ENCODE measurements at regions not wholly inside any gene's neighbourhood (a gene's known extent, or its start where the extent isn't known, plus 50 kb on each side); places are given as distances from the start of the nearest gene placed in this dataset.

DNA sequence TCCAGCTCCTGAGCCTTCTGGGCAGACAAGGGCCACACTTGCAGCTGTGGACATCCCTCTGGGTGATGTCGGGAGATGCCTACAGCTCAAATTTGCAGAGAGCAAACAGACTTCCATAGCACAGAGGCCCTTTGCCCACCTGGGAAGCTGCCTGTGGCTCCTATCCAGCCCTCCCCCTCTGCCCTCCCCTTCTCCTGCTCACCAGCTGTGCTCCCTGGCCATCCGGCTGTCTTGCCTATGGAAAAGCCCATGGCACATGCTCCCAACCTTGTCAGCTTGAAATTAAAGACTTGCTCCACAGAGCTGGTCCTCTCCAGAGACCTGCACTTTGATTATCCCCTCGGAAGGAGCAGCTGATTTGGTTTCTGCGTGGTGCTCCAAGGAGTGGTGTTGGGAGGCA, 118.9 kb upstream of the NECTIN1 start:
- TF ChIP-seq, protein P1, sequence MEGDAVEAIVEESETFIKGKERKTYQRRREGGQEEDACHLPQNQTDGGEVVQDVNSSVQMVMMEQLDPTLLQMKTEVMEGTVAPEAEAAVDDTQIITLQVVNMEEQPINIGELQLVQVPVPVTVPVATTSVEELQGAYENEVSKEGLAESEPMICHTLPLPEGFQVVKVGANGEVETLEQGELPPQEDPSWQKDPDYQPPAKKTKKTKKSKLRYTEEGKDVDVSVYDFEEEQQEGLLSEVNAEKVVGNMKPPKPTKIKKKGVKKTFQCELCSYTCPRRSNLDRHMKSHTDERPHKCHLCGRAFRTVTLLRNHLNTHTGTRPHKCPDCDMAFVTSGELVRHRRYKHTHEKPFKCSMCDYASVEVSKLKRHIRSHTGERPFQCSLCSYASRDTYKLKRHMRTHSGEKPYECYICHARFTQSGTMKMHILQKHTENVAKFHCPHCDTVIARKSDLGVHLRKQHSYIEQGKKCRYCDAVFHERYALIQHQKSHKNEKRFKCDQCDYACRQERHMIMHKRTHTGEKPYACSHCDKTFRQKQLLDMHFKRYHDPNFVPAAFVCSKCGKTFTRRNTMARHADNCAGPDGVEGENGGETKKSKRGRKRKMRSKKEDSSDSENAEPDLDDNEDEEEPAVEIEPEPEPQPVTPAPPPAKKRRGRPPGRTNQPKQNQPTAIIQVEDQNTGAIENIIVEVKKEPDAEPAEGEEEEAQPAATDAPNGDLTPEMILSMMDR (conservative IDR thresholded peaks at IDR 0.05): no peak
- TF ChIP-seq EZH2 (IDR thresholded peaks at IDR 0.05; ENCODE audit: low read depth): no peak
